Transverse colon (tissue), 4 donors: ENCODE measurements at regions not wholly inside any gene's neighbourhood (a gene's known extent, or its start where the extent isn't known, plus 50 kb on each side); places are given as distances from the start of the nearest gene placed in this dataset.

ENCODE experiments used
- CTCF ChIP-seq, 5 experiments: fragments of 200-600 bp in 3 of 5; fragments of 450-650 bp in 2 of 5; sonication (generic) in 3 of 5; IDR thresholded peaks; 1 replicate in 2 of 5; 2 replicates in 3 of 5; pipeline ENCODE4 v1.5.1; 2016 to 2017; ENCODE audit warnings: antibody characterized with exemption in 5 of 5, inconsistent platforms in 3 of 5, mild to moderate bottlenecking in 2 of 5, moderate library complexity in 1 of 5
- EP300 ChIP-seq: sonication (generic); formaldehyde crosslinking; IDR thresholded peaks from one replicate; pipeline ENCODE4 v1.6.1; 2017; ENCODE audit warnings: antibody characterized with exemption, low read depth
- POLR2AphosphoS5 ChIP-seq, 3 donors: sonication (generic); formaldehyde crosslinking; IDR thresholded peaks; one replicate each; pipeline ENCODE4 v1.6.1; 2016; ENCODE audit warnings: antibody characterized with exemption in 3 of 3

DNA sequence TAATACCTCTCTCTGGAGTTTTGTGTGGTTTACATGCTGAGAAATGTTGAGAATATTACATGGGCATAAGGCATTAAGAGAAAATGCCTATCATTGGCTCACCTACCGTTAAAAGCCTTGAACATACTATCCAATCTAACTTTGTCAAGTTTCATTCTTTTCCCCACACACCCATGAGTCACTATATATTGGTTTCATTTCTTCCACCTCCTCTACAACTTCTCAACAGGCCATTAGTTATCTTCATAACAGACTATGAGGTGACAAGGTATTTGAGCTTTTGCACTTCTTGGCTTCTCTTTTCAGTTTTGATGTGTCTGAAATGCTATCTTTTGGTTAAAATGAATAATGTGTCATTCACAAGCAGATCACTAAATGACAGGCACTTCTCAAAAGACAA is 288.0 kb downstream of the KCNN2 start:
- no peak for TF ChIP-seq POLR2AphosphoS5 (IDR thresholded peaks at IDR 0.05)
- no peak for TF ChIP-seq CTCF (IDR thresholded peaks at IDR 0.05)
- no peak for TF ChIP-seq EP300
